ENCODE measurements at regions not wholly inside any gene's neighbourhood (a gene's known extent, or its start where the extent isn't known, plus 50 kb on each side); places are given as distances from the start of the nearest gene placed in this dataset.

DNA sequence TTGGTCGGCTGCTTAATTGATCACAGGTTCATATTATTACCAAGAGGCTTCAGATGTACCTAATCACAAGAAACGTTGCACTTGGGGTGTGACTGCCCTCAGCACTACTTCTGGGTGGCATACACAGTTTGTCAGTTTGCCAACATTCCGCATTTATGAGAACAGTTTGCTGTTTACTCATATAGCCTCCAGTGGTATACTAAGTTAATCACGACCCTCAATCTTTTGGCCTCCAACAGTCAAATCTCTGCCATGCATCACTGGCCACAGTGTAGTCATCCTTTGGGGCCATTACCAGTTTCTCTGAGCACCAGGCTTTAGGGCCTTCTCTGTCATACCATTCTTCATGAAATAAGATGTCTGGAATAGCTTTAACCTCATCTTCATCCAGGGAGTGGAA, 62.8 kb upstream of the BCL9 start:
- dilution Hi-C loops (cut with HindIII; ENCODE audit: low sequenced_read_pairs, unreplicated experiment) = no loop called here
- in situ Hi-C loops (cut with MboI; ENCODE audit: low sequenced_read_pairs) = loop anchor here (25.0 kb wide), 1 partner anchor 409 kb away; no protein-coding TSS in a partner anchor
- ATAC-seq (ENCODE audit: low read depth) = no peak

More for the DNA sequence above, 62.8 kb upstream of the BCL9 start:
- WGBS, 2 experiments (ENCODE audit: extremely low coverage in 2 of 2, insufficient read length in 1 of 2) = no CpG with 5 or more reads among the region's 4 CpGs
- Histone ChIP-seq H4K5ac (ENCODE audit: low read depth, low read length) (no peak overlapping the region), H3K27me3 (ENCODE audit: control insufficient read depth, insufficient read depth, low read length) (no peaks in the 10 kb centered on the region), H3K27ac (ENCODE audit: insufficient read depth, low read length) (no peak overlapping the region), H2AFZ (replicated peaks; ENCODE audit: low read length, poor library complexity) (no peak overlapping the region), H2BK20ac (ENCODE audit: low read depth, low read length) (no peak overlapping the region), H3K4me3 (ENCODE audit: insufficient read depth, low read depth, low read length) (no peak overlapping the region), H3K14ac (replicated peaks; ENCODE audit: low read depth, low read length) (no peak overlapping the region), H3K56ac (ENCODE audit: extremely low read depth, insufficient read depth, low read length) (no peak overlapping the region), H3K79me1 (ENCODE audit: low read depth in 1 of 2, low read length in 2 of 2) (no peaks in the 10 kb centered on the region), H3K9ac (ENCODE audit: low read depth, low read length) (no peak overlapping the region), H3K9me3 (ENCODE audit: control insufficient read depth, insufficient read depth, low read length) (no peaks in the 10 kb centered on the region), H4K91ac (ENCODE audit: insufficient read depth, low read depth, low read length) (no peak overlapping the region), H2BK15ac (ENCODE audit: low read depth, low read length) (no peak overlapping the region), H3K9me1 (ENCODE audit: insufficient read depth, low read length) (no peaks in the 10 kb centered on the region), H3K23ac (ENCODE audit: low read depth, low read length) (no peak overlapping the region), H3K4ac (ENCODE audit: low read depth, low read length) (no peak overlapping the region), H4K20me1 (ENCODE audit: insufficient read depth, low read length) (no peaks in the 10 kb centered on the region), H2BK5ac (ENCODE audit: low read depth, low read length, poor library complexity, severe bottlenecking) (no peak overlapping the region), H2AK5ac (ENCODE audit: low read depth, low read length) (no peak overlapping the region), H4K8ac (ENCODE audit: low read depth in 2 of 2, low read length in 2 of 2) (no peak overlapping the region), H2AK9ac (replicated peaks; ENCODE audit: low read depth, low read length, poor library complexity) (no peak overlapping the region), H3K4me2 (ENCODE audit: low read depth, low read length) (no peak overlapping the region), H3K4me1 (ENCODE audit: control insufficient read depth, insufficient read depth, low read length) (no peaks in the 10 kb centered on the region), H3K18ac (ENCODE audit: low read depth, low read length) (no peak overlapping the region), H3K36me3 (ENCODE audit: control insufficient read depth, insufficient read depth, low read length) (no peaks in the 10 kb centered on the region), H2BK120ac (ENCODE audit: low read depth, low read length) (no peak overlapping the region)
- DNase-seq = no peak
- TF ChIP-seq POLR2A (IDR thresholded peaks at IDR 0.05; ENCODE audit: low read depth, low read length) (no peak), MAFK (IDR thresholded peaks at IDR 0.05; ENCODE audit: low read depth, low read length) (no peak), CHD1 (IDR thresholded peaks at IDR 0.05; ENCODE audit: low read depth, low read length) (no peak), CEBPB (IDR thresholded peaks at IDR 0.05; ENCODE audit: low read depth, low read length) (no peak), NFE2L2 (IDR thresholded peaks at IDR 0.05; ENCODE audit: low read depth, low read length) (no peak), FOS (IDR thresholded peaks at IDR 0.05; ENCODE audit: low read depth, low read length) (no peak), SMC3 (IDR thresholded peaks at IDR 0.05; ENCODE audit: low read depth, low read length) (no peak), RAD21 (IDR thresholded peaks at IDR 0.05; ENCODE audit: low read length) (no peak), RFX5 (IDR thresholded peaks at IDR 0.05; ENCODE audit: low read depth, low read length) (no peak), MXI1 (IDR thresholded peaks at IDR 0.05; ENCODE audit: borderline replicate concordance, low read depth, low read length) (no peak), USF2 (IDR thresholded peaks at IDR 0.05; ENCODE audit: low read depth, low read length) (no peak), BHLHE40 (IDR thresholded peaks at IDR 0.05; ENCODE audit: low read depth, low read length) (no peak), RCOR1 (IDR thresholded peaks at IDR 0.05; ENCODE audit: insufficient replicate concordance, low read length) (no peak), MAZ (IDR thresholded peaks at IDR 0.05; ENCODE audit: borderline replicate concordance, low read depth, low read length) (no peak)
- TF ChIP-seq, protein P1, sequence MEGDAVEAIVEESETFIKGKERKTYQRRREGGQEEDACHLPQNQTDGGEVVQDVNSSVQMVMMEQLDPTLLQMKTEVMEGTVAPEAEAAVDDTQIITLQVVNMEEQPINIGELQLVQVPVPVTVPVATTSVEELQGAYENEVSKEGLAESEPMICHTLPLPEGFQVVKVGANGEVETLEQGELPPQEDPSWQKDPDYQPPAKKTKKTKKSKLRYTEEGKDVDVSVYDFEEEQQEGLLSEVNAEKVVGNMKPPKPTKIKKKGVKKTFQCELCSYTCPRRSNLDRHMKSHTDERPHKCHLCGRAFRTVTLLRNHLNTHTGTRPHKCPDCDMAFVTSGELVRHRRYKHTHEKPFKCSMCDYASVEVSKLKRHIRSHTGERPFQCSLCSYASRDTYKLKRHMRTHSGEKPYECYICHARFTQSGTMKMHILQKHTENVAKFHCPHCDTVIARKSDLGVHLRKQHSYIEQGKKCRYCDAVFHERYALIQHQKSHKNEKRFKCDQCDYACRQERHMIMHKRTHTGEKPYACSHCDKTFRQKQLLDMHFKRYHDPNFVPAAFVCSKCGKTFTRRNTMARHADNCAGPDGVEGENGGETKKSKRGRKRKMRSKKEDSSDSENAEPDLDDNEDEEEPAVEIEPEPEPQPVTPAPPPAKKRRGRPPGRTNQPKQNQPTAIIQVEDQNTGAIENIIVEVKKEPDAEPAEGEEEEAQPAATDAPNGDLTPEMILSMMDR (conservative IDR thresholded peaks at IDR 0.05; ENCODE audit: low read depth, low read length) = no peak
- TF ChIP-seq, protein P2, sequence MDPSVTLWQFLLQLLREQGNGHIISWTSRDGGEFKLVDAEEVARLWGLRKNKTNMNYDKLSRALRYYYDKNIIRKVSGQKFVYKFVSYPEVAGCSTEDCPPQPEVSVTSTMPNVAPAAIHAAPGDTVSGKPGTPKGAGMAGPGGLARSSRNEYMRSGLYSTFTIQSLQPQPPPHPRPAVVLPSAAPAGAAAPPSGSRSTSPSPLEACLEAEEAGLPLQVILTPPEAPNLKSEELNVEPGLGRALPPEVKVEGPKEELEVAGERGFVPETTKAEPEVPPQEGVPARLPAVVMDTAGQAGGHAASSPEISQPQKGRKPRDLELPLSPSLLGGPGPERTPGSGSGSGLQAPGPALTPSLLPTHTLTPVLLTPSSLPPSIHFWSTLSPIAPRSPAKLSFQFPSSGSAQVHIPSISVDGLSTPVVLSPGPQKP (IDR thresholded peaks at IDR 0.05; ENCODE audit: borderline replicate concordance, low read depth, low read length) = no peak
- intact Hi-C loops (cut with micrococcal nuclease) = no loop called here
- ChIA-PET CTCF (interaction anchor here (0.6 kb wide), 1 partner anchor 289 kb away, joined by 4 read pairs; no protein-coding TSS in a partner anchor), POLR2A (ENCODE audit: unreplicated experiment) (no interaction called here)
- BruUV-seq (replicated peaks) = no TSS peak
